Upper lobe of left lung (tissue), 4 donors: ENCODE measurements at regions not wholly inside any gene's neighbourhood (a gene's known extent, or its start where the extent isn't known, plus 50 kb on each side); places are given as distances from the start of the nearest gene placed in this dataset.
"Not testable (repeated sequence)": the region's sequence is repeated elsewhere in the genome, so short reads cannot be mapped to it uniquely, and the experiment has no call there.

Experiments used
- EP300 ChIP-seq, 4 donors: sonication (generic); formaldehyde crosslinking; IDR thresholded peaks; one replicate each; pipeline ENCODE4 v1.5.1; 2017; ENCODE audit warnings: antibody characterized with exemption in 4 of 4, control low read depth in 2 of 4
- TF ChIP-seq, protein P1 (sequence below), 6 experiments: fragments of 450-650 bp in 4 of 6; fragments of 200-600 bp in 2 of 6; sonication (generic) in 2 of 6; IDR thresholded peaks; one replicate each; pipeline ENCODE4 v1.5.1; 2016 to 2019; ENCODE audit warnings: antibody characterized with exemption in 6 of 6

DNA sequence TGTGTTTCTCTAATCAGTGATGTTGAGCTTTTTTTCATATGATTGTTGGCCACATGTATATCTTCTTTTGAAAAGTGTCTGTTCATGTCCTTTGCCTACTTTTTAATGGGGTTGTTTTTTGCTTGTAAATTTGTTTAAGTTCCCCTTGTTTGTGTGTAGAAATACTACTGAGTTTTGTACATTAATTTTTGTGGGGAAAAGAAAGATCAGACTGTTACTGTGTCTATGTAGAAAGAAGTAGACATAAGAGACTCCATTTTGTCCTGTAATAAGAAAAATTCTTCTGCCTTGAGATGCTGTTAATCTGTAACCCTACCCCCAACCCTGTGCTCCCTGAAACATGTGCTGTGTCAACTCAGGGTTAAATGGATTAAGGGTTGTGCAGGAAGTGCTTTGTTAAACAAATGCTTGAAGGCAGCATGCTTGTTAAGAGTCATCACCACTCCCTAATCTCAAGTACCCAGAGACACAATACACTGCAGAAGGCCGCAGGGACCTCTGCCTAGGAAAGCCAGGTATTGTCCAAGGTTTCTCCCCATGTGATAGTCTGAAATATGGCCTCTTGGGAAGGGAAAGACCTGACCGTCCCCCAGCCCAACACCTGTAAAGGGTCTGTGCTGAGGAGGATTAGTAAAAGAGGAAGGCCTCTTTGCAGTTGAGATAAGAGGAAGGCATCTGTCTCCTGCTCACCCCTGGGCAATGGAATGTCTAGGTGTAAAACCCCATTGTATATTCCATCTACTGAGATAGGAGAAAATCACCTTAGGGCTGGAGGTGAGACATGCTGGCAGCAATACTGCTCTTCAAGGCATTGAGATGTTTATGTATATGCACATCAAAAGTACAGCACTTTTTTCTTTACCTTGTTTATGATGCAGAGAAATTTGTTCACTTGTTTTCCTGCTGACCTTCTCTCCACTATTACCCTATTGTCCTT lies 196.4 kb downstream of the JRKL start:
- TF ChIP-seq, protein P1, sequence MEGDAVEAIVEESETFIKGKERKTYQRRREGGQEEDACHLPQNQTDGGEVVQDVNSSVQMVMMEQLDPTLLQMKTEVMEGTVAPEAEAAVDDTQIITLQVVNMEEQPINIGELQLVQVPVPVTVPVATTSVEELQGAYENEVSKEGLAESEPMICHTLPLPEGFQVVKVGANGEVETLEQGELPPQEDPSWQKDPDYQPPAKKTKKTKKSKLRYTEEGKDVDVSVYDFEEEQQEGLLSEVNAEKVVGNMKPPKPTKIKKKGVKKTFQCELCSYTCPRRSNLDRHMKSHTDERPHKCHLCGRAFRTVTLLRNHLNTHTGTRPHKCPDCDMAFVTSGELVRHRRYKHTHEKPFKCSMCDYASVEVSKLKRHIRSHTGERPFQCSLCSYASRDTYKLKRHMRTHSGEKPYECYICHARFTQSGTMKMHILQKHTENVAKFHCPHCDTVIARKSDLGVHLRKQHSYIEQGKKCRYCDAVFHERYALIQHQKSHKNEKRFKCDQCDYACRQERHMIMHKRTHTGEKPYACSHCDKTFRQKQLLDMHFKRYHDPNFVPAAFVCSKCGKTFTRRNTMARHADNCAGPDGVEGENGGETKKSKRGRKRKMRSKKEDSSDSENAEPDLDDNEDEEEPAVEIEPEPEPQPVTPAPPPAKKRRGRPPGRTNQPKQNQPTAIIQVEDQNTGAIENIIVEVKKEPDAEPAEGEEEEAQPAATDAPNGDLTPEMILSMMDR (IDR thresholded peaks at IDR 0.05), result not testable (repeated sequence)
- not testable (repeated sequence) for TF ChIP-seq EP300 (IDR thresholded peaks at IDR 0.05)
